PC-9 (cell line): ENCODE measurements at regions not wholly inside any gene's neighbourhood (a gene's known extent, or its start where the extent isn't known, plus 50 kb on each side); places are given as distances from the start of the nearest gene placed in this dataset.

Source experiments
- CTCF ChIP-seq: fragments of 200-600 bp; sonication (generic); conservative IDR thresholded peaks from 2 replicates; pipeline ENCODE4 v1.6.1; 2017; ENCODE audit warnings: mixed run types, antibody characterized with exemption, mild to moderate bottlenecking, moderate library complexity
- EZH2 ChIP-seq: fragments of 200-600 bp; sonication (generic); IDR thresholded peaks from 2 replicates; pipeline ENCODE4 v1.8.0; 2017; ENCODE audit warnings: antibody characterized with exemption, low read depth

- TF ChIP-seq CTCF (no peak), EZH2 (no peak)
Observed at GRCh38 chr10:128885573-128886555, 581.2 kb upstream of the MGMT start.
